Nephron progenitor cell (in vitro differentiated cells): ENCODE measurements at regions not wholly inside any gene's neighbourhood (a gene's known extent, or its start where the extent isn't known, plus 50 kb on each side); places are given as distances from the start of the nearest gene placed in this dataset.

Experiments used
- DNase-seq: peaks from one replicate; pipeline ENCODE4 v3.0.0; 2021
- H3K27ac Mint-ChIP-seq: 2 replicates; pipeline ENCODE4 v1.8.0; 2021; ENCODE audit warnings: mild to moderate bottlenecking, moderate library complexity, mixed read lengths
- H3K27me3 Mint-ChIP-seq: 2 replicates; pipeline ENCODE4 v1.8.0; 2021; ENCODE audit warnings: mild to moderate bottlenecking, low read depth, mixed read lengths; ENCODE audit not compliant: poor library complexity
- H3K36me3 Mint-ChIP-seq: 2 replicates; pipeline ENCODE4 v1.8.0; 2021; ENCODE audit warnings: low read depth, mixed read lengths
- H3K4me1 Mint-ChIP-seq: 2 replicates; pipeline ENCODE4 v1.8.0; 2021; ENCODE audit warnings: mixed read lengths
- H3K4me3 Mint-ChIP-seq: 2 replicates; pipeline ENCODE4 v1.8.0; 2021; ENCODE audit warnings: mild to moderate bottlenecking, moderate library complexity, mixed read lengths
- H3K9me3 Mint-ChIP-seq: 2 replicates; pipeline ENCODE4 v1.8.0; 2021; ENCODE audit warnings: mild to moderate bottlenecking, moderate library complexity, mixed read lengths
- CTCF ChIP-seq: fragments of 200-600 bp; sonication (generic); IDR thresholded peaks from 2 replicates; pipeline ENCODE4 v1.5.0; 2021; ENCODE audit warnings: antibody characterized with exemption

DNA sequence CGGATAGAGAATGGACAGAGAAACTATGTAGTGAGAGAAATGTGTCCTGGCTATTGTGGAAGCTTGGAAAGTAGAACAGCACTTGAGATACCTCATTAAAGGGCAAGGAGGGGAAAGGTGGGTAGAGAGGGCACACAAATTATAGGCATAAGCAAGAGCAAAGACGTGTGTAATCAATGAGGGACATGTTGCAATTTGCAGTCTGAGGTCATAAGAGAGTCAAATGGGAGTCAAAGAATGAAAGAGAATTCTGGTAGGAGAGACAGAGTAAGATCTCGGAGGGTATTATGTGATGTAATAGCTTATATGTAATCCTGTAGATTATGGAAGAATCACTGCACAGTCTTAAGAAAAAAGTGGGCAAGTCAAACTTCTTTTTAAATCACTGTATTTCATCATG lies 312.0 kb upstream of the RGMB start:
- Mint-ChIP-seq H3K36me3 (no peaks in the 10 kb centered on the region), H3K4me1 (no peaks in the 10 kb centered on the region), H3K9me3 (no peaks in the 10 kb centered on the region), H3K27me3 (no peaks in the 10 kb centered on the region), H3K27ac (no peak overlapping the region), H3K4me3 (no peak overlapping the region)
- no peak for TF ChIP-seq CTCF
- DNase-seq = no peak

DNA sequence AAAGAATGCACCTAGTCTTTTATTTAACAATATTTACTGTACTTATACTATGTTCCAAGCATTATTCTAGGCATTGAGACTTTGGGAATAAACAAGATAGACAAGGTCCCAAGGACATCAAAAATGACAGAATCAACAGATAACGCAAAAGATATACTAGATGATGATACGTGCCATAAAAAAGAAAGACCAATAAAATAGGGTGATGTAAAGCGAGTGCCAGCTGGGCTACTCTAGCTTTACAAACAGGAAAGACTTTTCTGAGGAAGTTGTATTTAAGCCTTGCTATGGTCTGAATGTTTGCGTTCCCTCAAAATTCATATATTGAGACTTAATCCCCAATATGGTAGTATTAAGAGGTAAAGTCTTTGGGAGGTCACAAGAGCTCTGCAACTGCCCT lies 310.2 kb upstream of the RGMB start:
- no peak for TF ChIP-seq CTCF
- H3K9me3 Mint-ChIP-seq = no peaks in the 10 kb centered on the region
- H3K27me3 Mint-ChIP-seq = no peaks in the 10 kb centered on the region
- H3K4me3 Mint-ChIP-seq = no peak overlapping the region
- no peaks in the 10 kb centered on the region for H3K36me3 Mint-ChIP-seq
- no peak for DNase-seq
- H3K4me1 Mint-ChIP-seq = no peaks in the 10 kb centered on the region
- no peak overlapping the region for H3K27ac Mint-ChIP-seq

GRCh38 chr5:98463676-98464075 lies 309.8 kb upstream of the RGMB start:
- TF ChIP-seq CTCF = no peak
- Mint-ChIP-seq H3K4me1 (no peaks in the 10 kb centered on the region), H3K27me3 (no peaks in the 10 kb centered on the region)

GRCh38 chr5:98464737-98465330 lies 308.6 kb upstream of the RGMB start:
- no peak for DNase-seq
- Mint-ChIP-seq H3K9me3 (no peaks in the 10 kb centered on the region), H3K27me3 (no peaks in the 10 kb centered on the region), H3K36me3 (no peaks in the 10 kb centered on the region), H3K27ac (no peak overlapping the region), H3K4me3 (no peak overlapping the region), H3K4me1 (no peaks in the 10 kb centered on the region)
- no peak for TF ChIP-seq CTCF

More at GRCh38 chr5:98463676-98464075, 309.8 kb upstream of the RGMB start:
- Mint-ChIP-seq H3K36me3 (no peaks in the 10 kb centered on the region), H3K4me3 (no peak overlapping the region), H3K9me3 (no peaks in the 10 kb centered on the region), H3K27ac (no peak overlapping the region)
- no peak for DNase-seq

GRCh38 chr5:98468188-98468869 lies 305.1 kb upstream of the RGMB start:
- H3K36me3 Mint-ChIP-seq = no peaks in the 10 kb centered on the region
- no peaks in the 10 kb centered on the region for H3K4me1 Mint-ChIP-seq
- no peak overlapping the region for H3K27ac Mint-ChIP-seq
- no peak for TF ChIP-seq CTCF
- DNase-seq = no peak
- H3K9me3 Mint-ChIP-seq = no peaks in the 10 kb centered on the region
- no peaks in the 10 kb centered on the region for H3K27me3 Mint-ChIP-seq
- H3K4me3 Mint-ChIP-seq = no peak overlapping the region

- DNase-seq = no peak
- H3K9me3 Mint-ChIP-seq = no peaks in the 10 kb centered on the region
- no peaks in the 10 kb centered on the region for H3K36me3 Mint-ChIP-seq
- no peak for TF ChIP-seq CTCF
- peaks cover 12% of the 10 kb centered on the region for H3K4me1 Mint-ChIP-seq
- no peak overlapping the region for H3K27ac Mint-ChIP-seq
- H3K4me3 Mint-ChIP-seq = no peak overlapping the region
- H3K27me3 Mint-ChIP-seq = no peaks in the 10 kb centered on the region
These were observed 302.7 kb upstream of the RGMB start for GRCh38 chr5:98470747-98471146.
